PFSK-1 (cell line): ENCODE measurements at regions not wholly inside any gene's neighbourhood (a gene's known extent, or its start where the extent isn't known, plus 50 kb on each side); places are given as distances from the start of the nearest gene placed in this dataset.

Experiments used
- POLR2AphosphoS5 ChIP-seq: IDR thresholded peaks from 2 replicates; pipeline ENCODE4 v1.6.1; 2012; ENCODE audit warnings: low read depth, mild to moderate bottlenecking, control low read depth, low read length, moderate library complexity
- REST ChIP-seq, 2 experiments: IDR thresholded peaks; 2 replicates each; pipeline versions ENCODE4 v1.6.1 to v1.8.0; 2011 to 2012; ENCODE audit warnings: low read depth in 2 of 2, low read length in 2 of 2, control low read depth in 1 of 2, inconsistent platforms in 1 of 2, mild to moderate bottlenecking in 1 of 2, moderate library complexity in 1 of 2; ENCODE audit not compliant: insufficient read depth in 1 of 2
- SIN3A ChIP-seq: IDR thresholded peaks from 2 replicates; pipeline ENCODE4 v1.6.1; 2012; ENCODE audit warnings: mild to moderate bottlenecking, low read length, moderate library complexity, borderline replicate concordance; ENCODE audit not compliant: insufficient read depth

- TF ChIP-seq REST (IDR thresholded peaks at IDR 0.05; ENCODE audit: insufficient read depth in 1 of 2, low read depth in 2 of 2, low read length in 2 of 2) (no peak), POLR2AphosphoS5 (no peak), SIN3A (no peak)
These were observed 147.8 kb downstream of the SOX2 start for GRCh38 chr3:181859518-181859917.
